ENCODE measurements at regions not wholly inside any gene's neighbourhood (a gene's known extent, or its start where the extent isn't known, plus 50 kb on each side); places are given as distances from the start of the nearest gene placed in this dataset.

DNA sequence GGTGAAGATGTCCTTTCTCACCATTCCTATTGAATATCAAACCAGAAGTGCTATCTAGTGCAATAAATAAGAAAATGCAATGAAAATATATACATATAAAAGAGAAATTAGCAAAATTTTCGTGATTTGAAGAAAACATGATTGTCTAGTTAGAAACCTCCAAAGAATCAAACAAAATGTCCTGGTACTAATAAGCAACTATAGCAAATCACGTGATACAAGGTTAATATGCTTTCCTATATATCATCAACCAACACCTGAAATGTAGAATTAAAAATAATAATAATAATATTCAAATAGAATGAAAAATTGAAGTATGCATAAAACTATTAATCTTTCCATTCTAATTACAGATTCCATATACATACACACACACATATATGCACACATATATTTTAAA lies 183.9 kb upstream of the POM121L12 start:
- 45 to 64% methylated on average over 2 of the region's 2 CpGs for WGBS, 2 donors
- Histone ChIP-seq H3K9me3 (no peaks in the 10 kb centered on the region), H3K36me3 (no peaks in the 10 kb centered on the region), H3K27ac (no peak overlapping the region), H3K4me3 (replicated peaks in 1 of 3) (no peak overlapping the region), H3K4me1 (no peaks in the 10 kb centered on the region), H3K27me3 (no peaks in the 10 kb centered on the region)
- TF ChIP-seq POLR2A (IDR thresholded peaks at IDR 0.05), result no peak
- TF ChIP-seq, protein P1, sequence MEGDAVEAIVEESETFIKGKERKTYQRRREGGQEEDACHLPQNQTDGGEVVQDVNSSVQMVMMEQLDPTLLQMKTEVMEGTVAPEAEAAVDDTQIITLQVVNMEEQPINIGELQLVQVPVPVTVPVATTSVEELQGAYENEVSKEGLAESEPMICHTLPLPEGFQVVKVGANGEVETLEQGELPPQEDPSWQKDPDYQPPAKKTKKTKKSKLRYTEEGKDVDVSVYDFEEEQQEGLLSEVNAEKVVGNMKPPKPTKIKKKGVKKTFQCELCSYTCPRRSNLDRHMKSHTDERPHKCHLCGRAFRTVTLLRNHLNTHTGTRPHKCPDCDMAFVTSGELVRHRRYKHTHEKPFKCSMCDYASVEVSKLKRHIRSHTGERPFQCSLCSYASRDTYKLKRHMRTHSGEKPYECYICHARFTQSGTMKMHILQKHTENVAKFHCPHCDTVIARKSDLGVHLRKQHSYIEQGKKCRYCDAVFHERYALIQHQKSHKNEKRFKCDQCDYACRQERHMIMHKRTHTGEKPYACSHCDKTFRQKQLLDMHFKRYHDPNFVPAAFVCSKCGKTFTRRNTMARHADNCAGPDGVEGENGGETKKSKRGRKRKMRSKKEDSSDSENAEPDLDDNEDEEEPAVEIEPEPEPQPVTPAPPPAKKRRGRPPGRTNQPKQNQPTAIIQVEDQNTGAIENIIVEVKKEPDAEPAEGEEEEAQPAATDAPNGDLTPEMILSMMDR (IDR thresholded peaks at IDR 0.05), result no peak
- no peak for DNase-seq
- intact Hi-C loops (cut with DNase I), result no loop called here

DNA sequence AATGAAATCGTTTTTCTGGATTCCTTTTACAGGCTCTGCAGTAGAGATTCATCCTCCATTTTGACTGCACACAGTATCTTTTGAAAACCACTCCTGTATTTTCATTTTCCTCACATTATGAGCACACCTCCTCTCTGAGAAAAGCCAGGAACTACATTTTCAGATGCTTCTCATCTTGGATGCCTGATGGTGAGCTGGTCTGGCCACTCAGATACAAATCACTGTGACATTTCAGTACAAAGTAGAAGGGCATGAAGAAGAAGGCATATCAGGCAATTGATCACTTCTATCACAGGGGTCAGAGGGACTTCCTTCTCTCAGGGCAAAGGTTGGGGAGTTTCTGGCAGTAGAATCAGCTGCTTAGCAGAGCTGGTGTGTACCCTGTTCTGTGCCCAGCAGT lies 192.0 kb upstream of the POM121L12 start:
- no peak for TF ChIP-seq POLR2A (IDR thresholded peaks at IDR 0.05)
- TF ChIP-seq, protein P1 (IDR thresholded peaks at IDR 0.05), result no peak
- intact Hi-C loops (cut with DNase I), result no loop called here
- H3K9me3 ChIP-seq, result no peaks in the 10 kb centered on the region
- H3K27ac ChIP-seq, result no peak overlapping the region
- 30 to 37% methylated on average over 1 of the region's 1 CpG for WGBS, 2 donors
- no peaks in the 10 kb centered on the region for H3K36me3 ChIP-seq
- no peaks in the 10 kb centered on the region for H3K4me1 ChIP-seq
- H3K4me3 ChIP-seq (replicated peaks in 1 of 3), result no peak overlapping the region
- no peaks in the 10 kb centered on the region for H3K27me3 ChIP-seq
- DNase-seq, result no peak

DNA sequence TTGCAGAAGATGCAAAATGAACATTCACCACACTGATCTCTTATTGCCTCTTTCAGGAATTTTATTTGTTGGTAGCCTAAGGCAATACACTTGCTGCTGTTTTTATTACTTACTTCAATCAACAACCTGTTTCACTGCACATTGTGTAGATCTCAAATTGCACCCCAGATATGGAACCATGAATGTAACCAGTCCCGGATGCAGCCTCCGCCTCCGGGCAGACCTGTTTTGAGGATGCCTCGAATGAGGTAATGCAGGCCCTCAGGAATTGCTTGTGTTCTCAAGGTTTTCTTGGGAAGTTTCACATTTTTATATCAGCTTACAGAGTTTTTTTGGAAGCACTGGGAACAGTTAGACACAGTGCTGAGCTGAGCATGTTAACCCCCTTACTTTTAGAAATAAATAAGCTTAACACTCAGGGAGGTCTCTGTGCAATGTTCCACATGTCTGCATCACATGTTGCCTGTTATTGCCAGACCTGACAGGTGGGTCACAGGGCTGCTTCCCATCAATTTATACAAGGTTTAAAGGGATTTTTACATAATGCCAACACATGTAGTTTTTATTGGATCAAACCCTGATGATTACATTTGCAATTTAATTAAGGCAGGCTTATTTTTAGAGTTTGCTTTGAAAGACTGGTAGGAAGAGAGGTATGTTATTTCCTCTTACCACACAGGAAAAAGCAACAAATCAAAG lies 193.1 kb upstream of the POM121L12 start:
- no peaks in the 10 kb centered on the region for H3K36me3 ChIP-seq
- no peaks in the 10 kb centered on the region for H3K9me3 ChIP-seq
- no peak for DNase-seq
- no peak overlapping the region for H3K4me3 ChIP-seq (replicated peaks in 1 of 3)
- WGBS, 2 donors, result 78 to 83% methylated on average over 4 of the region's 4 CpGs
- no peaks in the 10 kb centered on the region for H3K27me3 ChIP-seq
- intact Hi-C loops (cut with DNase I), result no loop called here
- H3K4me1 ChIP-seq, result no peaks in the 10 kb centered on the region
- H3K27ac ChIP-seq, result no peak overlapping the region
- no peak for TF ChIP-seq POLR2A (IDR thresholded peaks at IDR 0.05)
- TF ChIP-seq, protein P1 (IDR thresholded peaks at IDR 0.05), result no peak

DNA sequence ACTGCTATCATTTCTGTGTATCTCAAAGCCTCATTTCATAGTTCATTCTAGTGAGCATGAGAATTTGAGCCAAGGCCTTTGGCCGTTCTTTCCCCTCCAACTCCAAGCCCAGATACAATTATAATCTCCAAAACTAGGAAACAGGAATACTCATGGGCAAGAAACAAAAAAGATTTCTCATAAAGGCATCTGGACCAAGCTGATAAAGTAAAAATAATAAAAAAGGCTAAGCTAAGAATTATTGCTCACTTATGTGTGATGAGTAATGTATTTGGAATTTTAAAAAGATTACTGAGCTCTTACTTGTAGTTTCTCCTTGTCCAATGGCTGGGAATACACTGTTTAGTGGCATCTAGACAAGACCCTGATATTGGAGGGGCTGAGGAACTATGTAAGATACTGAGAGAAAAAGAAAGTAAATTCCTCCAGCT lies 196.4 kb upstream of the POM121L12 start:
- DNase-seq, result no peak
- H3K4me1 ChIP-seq, result no peaks in the 10 kb centered on the region
- no peaks in the 10 kb centered on the region for H3K27me3 ChIP-seq
- no peak overlapping the region for H3K27ac ChIP-seq
- H3K9me3 ChIP-seq, result no peaks in the 10 kb centered on the region
- 2 to 58% methylated on average over 1 of the region's 1 CpG for WGBS, 2 donors
- H3K36me3 ChIP-seq, result no peaks in the 10 kb centered on the region
- intact Hi-C loops (cut with DNase I), result no loop called here
- no peak for TF ChIP-seq POLR2A (IDR thresholded peaks at IDR 0.05)
- TF ChIP-seq, protein P1 (IDR thresholded peaks at IDR 0.05), result no peak
- no peak overlapping the region for H3K4me3 ChIP-seq (replicated peaks in 1 of 3)

DNA sequence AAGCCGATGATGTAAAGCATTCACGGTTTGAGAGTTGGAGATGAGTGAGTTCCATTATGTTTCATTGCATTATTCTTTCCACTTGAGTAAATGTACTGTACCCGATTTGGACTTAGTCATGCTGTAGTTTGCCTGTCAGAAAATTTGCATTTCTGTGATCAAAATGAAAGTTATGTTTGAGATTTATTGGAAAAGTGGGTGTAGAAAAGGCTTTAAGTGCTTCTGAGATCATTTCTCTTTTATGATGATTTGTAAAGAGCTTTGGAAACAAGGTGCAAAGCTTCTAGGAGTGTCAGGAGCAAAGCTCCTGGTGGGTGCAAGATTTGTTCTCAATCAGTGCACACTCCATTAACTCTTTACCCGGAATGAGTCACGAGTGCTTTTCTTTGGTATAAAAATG lies 204.1 kb upstream of the POM121L12 start:
- TF ChIP-seq, protein P1 (IDR thresholded peaks at IDR 0.05), result no peak
- TF ChIP-seq POLR2A (IDR thresholded peaks at IDR 0.05), result no peak
- 55 to 62% methylated on average over 5 of the region's 5 CpGs for WGBS, 2 donors
- DNase-seq, result no peak
- H3K4me1 ChIP-seq, result no peaks in the 10 kb centered on the region
- no peaks in the 10 kb centered on the region for H3K9me3 ChIP-seq
- H3K4me3 ChIP-seq (replicated peaks in 1 of 3), result no peak overlapping the region
- no peaks in the 10 kb centered on the region for H3K36me3 ChIP-seq
- H3K27ac ChIP-seq, result no peak overlapping the region
- intact Hi-C loops (cut with DNase I), result no loop called here
- H3K27me3 ChIP-seq, result no peaks in the 10 kb centered on the region

All from thyroid gland (tissue), 4 donors.